ENCODE measurements at regions not wholly inside any gene's neighbourhood (a gene's known extent, or its start where the extent isn't known, plus 50 kb on each side); places are given as distances from the start of the nearest gene placed in this dataset.
A peak's percentile ranks its signal among the peaks of the same experiment; 100 is the strongest.

DNA sequence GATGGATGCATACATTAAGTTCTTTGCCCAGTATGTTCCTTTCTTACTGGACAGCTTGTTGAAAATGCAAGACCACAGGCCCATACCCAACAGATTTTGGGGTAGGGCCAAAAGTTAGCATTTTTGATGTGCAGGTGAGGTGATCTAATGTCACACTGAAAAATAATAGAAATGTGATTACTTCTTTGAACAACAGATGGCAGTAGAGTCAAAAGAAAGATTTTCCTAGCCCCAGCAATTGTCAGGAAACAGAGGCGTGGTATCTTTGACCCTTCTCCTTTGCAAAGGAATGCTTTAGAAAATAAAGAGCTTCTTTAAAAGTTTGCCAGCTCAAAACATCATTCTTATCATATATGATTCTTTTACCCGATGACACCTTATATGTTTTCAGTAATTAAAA, 343.6 kb upstream of the SYT4 start:
- TF ChIP-seq, protein P1, sequence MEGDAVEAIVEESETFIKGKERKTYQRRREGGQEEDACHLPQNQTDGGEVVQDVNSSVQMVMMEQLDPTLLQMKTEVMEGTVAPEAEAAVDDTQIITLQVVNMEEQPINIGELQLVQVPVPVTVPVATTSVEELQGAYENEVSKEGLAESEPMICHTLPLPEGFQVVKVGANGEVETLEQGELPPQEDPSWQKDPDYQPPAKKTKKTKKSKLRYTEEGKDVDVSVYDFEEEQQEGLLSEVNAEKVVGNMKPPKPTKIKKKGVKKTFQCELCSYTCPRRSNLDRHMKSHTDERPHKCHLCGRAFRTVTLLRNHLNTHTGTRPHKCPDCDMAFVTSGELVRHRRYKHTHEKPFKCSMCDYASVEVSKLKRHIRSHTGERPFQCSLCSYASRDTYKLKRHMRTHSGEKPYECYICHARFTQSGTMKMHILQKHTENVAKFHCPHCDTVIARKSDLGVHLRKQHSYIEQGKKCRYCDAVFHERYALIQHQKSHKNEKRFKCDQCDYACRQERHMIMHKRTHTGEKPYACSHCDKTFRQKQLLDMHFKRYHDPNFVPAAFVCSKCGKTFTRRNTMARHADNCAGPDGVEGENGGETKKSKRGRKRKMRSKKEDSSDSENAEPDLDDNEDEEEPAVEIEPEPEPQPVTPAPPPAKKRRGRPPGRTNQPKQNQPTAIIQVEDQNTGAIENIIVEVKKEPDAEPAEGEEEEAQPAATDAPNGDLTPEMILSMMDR (IDR thresholded peaks at IDR 0.05), result peak; percentile 72
- TF ChIP-seq EZH2phosphoT487 (IDR thresholded peaks at IDR 0.05), result no peak

All from neural progenitor cell (in vitro differentiated cells).